GM12878 (cell line): ENCODE measurements at regions not wholly inside any gene's neighbourhood (a gene's known extent, or its start where the extent isn't known, plus 50 kb on each side); places are given as distances from the start of the nearest gene placed in this dataset.

Experiments used
- ATAC-seq: fragments of 200-7000 bp; cut with Tn5 transposase; 3 replicates; pipeline ENCODE4 v1.9.1; 2020; ENCODE audit warnings: mild to moderate bottlenecking, moderate library complexity
- BruUV-seq: library from RNA; stranded (reverse); fragments of 400-500 nt; replicated peaks from 2 replicates; lab custom pipeline; 2021; lab: Mats Ljungman, UMichigan
- CTCF ChIA-PET: fragments of 300-600 bp; sonication (Branson Sonifier 250); formaldehyde crosslinking; extraction: SDS; loops from one replicate; lab custom pipeline; 2021; ENCODE audit warnings: inconsistent platforms; lab: Yijun Ruan, JAX
- POLR2A ChIA-PET: fragments of 350-600 bp; formaldehyde crosslinking; extraction: SDS; loops from one replicate; lab custom pipeline; 2021; ENCODE audit warnings: inconsistent platforms; lab: Charles Lee
- RAD21 ChIA-PET: fragments of 300-600 bp; sonication (Branson Sonifier 250); formaldehyde crosslinking; loops from one replicate; lab custom pipeline; 2023; ENCODE audit warnings: antibody characterized with exemption; ENCODE audit not compliant: unreplicated experiment; lab: Charles Lee
- SMC1A ChIA-PET: fragments of 300-600 bp; sonication (Branson Sonifier 250); formaldehyde crosslinking; loops from one replicate; lab custom pipeline; 2023; ENCODE audit not compliant: unreplicated experiment, uncharacterized antibody; lab: Charles Lee
- DNase-seq: peaks from one replicate; pipeline ENCODE4 v3.0.0-alpha.2; 2011; ENCODE audit warnings: low read depth, low spot score
- FAIRE-seq: peaks from 3 replicates; lab custom pipeline; 2011; peaks lifted over from hg19 to GRCh38; lab: Jason Lieb, UNC
- H2AFZ ChIP-seq: 2 replicates; pipeline ENCODE4 v1.6.0; 2011; ENCODE audit warnings: low read depth, low read length, control low read depth; ENCODE audit not compliant: control insufficient read depth
- H3K27ac ChIP-seq: 2 replicates; pipeline ENCODE4 v1.5.1; 2011; ENCODE audit warnings: control low read depth; ENCODE audit not compliant: control insufficient read depth, insufficient read depth
- H3K27me3 ChIP-seq, 2 experiments: replicated peaks in 1 of 2; 2 replicates each; pipeline versions ENCODE4 v1.6.0 to v1.6.1; 2011; ENCODE audit warnings: low read length in 1 of 2; ENCODE audit not compliant: control insufficient read depth in 2 of 2, insufficient read depth in 2 of 2
- H3K36me3 ChIP-seq, 2 experiments: 2 replicates each; pipeline ENCODE4 v1.5.1; 2011; ENCODE audit warnings: low read length in 1 of 2; ENCODE audit not compliant: control insufficient read depth in 2 of 2, insufficient read depth in 2 of 2
- H3K4me1 ChIP-seq: 2 replicates; pipeline ENCODE4 v1.6.1; 2011; ENCODE audit warnings: mild to moderate bottlenecking, low read length, moderate library complexity, mixed read lengths; ENCODE audit not compliant: control insufficient read depth, insufficient read depth
- H3K4me2 ChIP-seq: 2 replicates; pipeline ENCODE4 v1.6.0; 2011; ENCODE audit warnings: control low read depth; ENCODE audit not compliant: control insufficient read depth, insufficient read depth
- H3K4me3 ChIP-seq: fragments of 200-600 bp; sonication (generic); 2 replicates; pipeline ENCODE4 v1.5.1; 2016
- H3K79me2 ChIP-seq: 2 replicates; pipeline ENCODE4 v1.6.0; 2011; ENCODE audit warnings: low read length; ENCODE audit not compliant: control insufficient read depth, insufficient read depth
- H3K9ac ChIP-seq: 2 replicates; pipeline ENCODE4 v1.8.0; 2011; ENCODE audit warnings: low read length, control low read depth, mixed read lengths; ENCODE audit not compliant: control insufficient read depth, insufficient read depth
- H3K9me3 ChIP-seq: replicated peaks from 3 replicates; pipeline ENCODE4 v1.5.1; 2011; ENCODE audit warnings: mild to moderate bottlenecking, low read length; ENCODE audit not compliant: control insufficient read depth, insufficient read depth
- H4K20me1 ChIP-seq: 2 replicates; pipeline ENCODE4 v1.6.0; 2011; ENCODE audit not compliant: control insufficient read depth, insufficient read depth
- NR2C2 ChIP-seq: IDR thresholded peaks from 2 replicates; pipeline ENCODE4 v1.6.1; 2011; ENCODE audit warnings: borderline replicate concordance, low read depth; ENCODE audit not compliant: control insufficient read depth, insufficient read length
- POLR2AphosphoS5 ChIP-seq: IDR thresholded peaks from 2 replicates; pipeline ENCODE4 v1.6.1; 2011; ENCODE audit warnings: mild to moderate bottlenecking, low read length, inconsistent platforms
- STAT3 ChIP-seq: IDR thresholded peaks from 2 replicates; pipeline ENCODE4 v1.6.1; 2011; ENCODE audit warnings: low read depth, low read length, improper control_type of control experiment
- WGBS: methylation state at CpG from one replicate; pipeline ENCODE4 v1.1.6; 2016; ENCODE audit warnings: low lambda C conversion rate; ENCODE audit not compliant: insufficient replicate concordance, insufficient coverage; ENCODE audit errors: missing lambda C conversion rate; 5-methylcytosine and 5-hydroxymethylcytosine counted together
- in situ Hi-C: fragments of 300-500 bp; cut with MboI; formaldehyde crosslinking; loops from 9 replicates; pipeline ENCODE4 v1.14.3; 2018; ENCODE audit warnings: mixed read lengths
- intact Hi-C: fragments of 100-400 bp; cut with micrococcal nuclease; formaldehyde crosslinking; loops from one replicate; pipeline ENCODE4 v1.14.2; 2022; ENCODE audit not compliant: unreplicated experiment
- TF ChIP-seq, protein P1 (sequence below): fragments of 450-650 bp; IDR thresholded peaks from 2 replicates; pipeline ENCODE4 v1.6.1; 2017; ENCODE audit warnings: mild to moderate bottlenecking, moderate library complexity
- TF ChIP-seq, protein P2 (sequence below): IDR thresholded peaks from 2 replicates; pipeline ENCODE4 v1.6.1; 2011; ENCODE audit warnings: borderline replicate concordance, low read depth, mild to moderate bottlenecking, moderate library complexity, mixed read lengths, low read length; ENCODE audit not compliant: insufficient read depth; ENCODE audit errors: extremely low read length

DNA sequence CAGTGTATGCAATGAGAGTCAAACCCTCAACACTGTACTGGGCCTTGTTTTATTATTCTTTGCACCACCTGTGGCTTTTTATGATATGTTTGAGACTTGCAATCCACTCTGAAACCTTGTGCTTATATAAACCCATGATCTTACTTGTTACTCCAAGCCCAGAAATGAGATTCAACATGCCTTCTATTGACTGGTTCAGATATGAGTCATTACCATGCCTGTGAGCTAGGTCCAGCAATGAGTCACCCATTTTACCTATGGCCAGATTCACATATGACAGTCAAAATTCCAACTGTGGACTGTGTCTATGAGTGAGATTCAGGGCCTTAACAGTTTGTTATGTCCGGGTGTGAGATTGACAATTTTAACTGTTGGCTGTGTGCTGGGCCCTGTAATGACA, 1846.1 kb downstream of the TP53TG3F start:
- ChIA-PET RAD21 (no interaction called here), POLR2A (no interaction called here), CTCF (no interaction called here), SMC1A (no interaction called here)
- no peaks in the 10 kb centered on the region for H4K20me1 ChIP-seq
- H3K4me2 ChIP-seq, result no peak overlapping the region
- H3K9ac ChIP-seq, result no peak overlapping the region
- intact Hi-C loops, result loop anchor here (10.0 kb wide), 1 partner anchor 59 kb away; no protein-coding TSS in a partner anchor
- no peaks in the 10 kb centered on the region for H3K36me3 ChIP-seq
- no peak overlapping the region for H3K27ac ChIP-seq
- TF ChIP-seq NR2C2 (no peak), POLR2AphosphoS5 (no peak), STAT3 (no peak)
- TF ChIP-seq, protein P1, sequence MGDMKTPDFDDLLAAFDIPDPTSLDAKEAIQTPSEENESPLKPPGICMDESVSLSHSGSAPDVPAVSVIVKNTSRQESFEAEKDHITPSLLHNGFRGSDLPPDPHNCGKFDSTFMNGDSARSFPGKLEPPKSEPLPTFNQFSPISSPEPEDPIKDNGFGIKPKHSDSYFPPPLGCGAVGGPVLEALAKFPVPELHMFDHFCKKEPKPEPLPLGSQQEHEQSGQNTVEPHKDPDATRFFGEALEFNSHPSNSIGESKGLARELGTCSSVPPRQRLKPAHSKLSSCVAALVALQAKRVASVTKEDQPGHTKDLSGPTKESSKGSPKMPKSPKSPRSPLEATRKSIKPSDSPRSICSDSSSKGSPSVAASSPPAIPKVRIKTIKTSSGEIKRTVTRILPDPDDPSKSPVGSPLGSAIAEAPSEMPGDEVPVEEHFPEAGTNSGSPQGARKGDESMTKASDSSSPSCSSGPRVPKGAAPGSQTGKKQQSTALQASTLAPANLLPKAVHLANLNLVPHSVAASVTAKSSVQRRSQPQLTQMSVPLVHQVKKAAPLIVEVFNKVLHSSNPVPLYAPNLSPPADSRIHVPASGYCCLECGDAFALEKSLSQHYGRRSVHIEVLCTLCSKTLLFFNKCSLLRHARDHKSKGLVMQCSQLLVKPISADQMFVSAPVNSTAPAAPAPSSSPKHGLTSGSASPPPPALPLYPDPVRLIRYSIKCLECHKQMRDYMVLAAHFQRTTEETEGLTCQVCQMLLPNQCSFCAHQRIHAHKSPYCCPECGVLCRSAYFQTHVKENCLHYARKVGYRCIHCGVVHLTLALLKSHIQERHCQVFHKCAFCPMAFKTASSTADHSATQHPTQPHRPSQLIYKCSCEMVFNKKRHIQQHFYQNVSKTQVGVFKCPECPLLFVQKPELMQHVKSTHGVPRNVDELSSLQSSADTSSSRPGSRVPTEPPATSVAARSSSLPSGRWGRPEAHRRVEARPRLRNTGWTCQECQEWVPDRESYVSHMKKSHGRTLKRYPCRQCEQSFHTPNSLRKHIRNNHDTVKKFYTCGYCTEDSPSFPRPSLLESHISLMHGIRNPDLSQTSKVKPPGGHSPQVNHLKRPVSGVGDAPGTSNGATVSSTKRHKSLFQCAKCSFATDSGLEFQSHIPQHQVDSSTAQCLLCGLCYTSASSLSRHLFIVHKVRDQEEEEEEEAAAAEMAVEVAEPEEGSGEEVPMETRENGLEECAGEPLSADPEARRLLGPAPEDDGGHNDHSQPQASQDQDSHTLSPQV, result no peak
- TF ChIP-seq, protein P2, sequence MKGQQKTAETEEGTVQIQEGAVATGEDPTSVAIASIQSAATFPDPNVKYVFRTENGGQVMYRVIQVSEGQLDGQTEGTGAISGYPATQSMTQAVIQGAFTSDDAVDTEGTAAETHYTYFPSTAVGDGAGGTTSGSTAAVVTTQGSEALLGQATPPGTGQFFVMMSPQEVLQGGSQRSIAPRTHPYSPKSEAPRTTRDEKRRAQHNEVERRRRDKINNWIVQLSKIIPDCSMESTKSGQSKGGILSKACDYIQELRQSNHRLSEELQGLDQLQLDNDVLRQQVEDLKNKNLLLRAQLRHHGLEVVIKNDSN, result no peak
- H3K4me1 ChIP-seq, result no peaks in the 10 kb centered on the region
- H3K9me3 ChIP-seq, result no peaks in the 10 kb centered on the region; the same call in 1 of the 3 replicates
- 9% methylated on average over 1 of the region's 1 CpG for WGBS
- no TSS peak for BruUV-seq
- no peak for ATAC-seq
- H3K27me3 ChIP-seq, result no peaks in the 10 kb centered on the region
- FAIRE-seq, result no peak
- H3K79me2 ChIP-seq, result no peaks in the 10 kb centered on the region
- no peak overlapping the region for H2AFZ ChIP-seq
- H3K4me3 ChIP-seq, result no peak overlapping the region
- in situ Hi-C loops, result no loop called here
- no peak for DNase-seq
